H1 (cell line): ENCODE measurements at regions not wholly inside any gene's neighbourhood (a gene's known extent, or its start where the extent isn't known, plus 50 kb on each side); places are given as distances from the start of the nearest gene placed in this dataset.

Source experiments
- CTCF ChIA-PET: fragments of 300-600 bp; sonication (Branson Sonifier 250); formaldehyde crosslinking; loops from one replicate; lab custom pipeline; 2021; ENCODE audit not compliant: partially characterized antibody; lab: Charles Lee
- POLR2A ChIA-PET: fragments of 300-600 bp; sonication (Branson Sonifier 250); formaldehyde crosslinking; loops from one replicate; lab custom pipeline; 2021; ENCODE audit warnings: inconsistent platforms; ENCODE audit not compliant: partially characterized antibody; lab: Charles Lee
- DNase-seq, 2 experiments: peaks; one replicate each; pipeline versions ENCODE4 v3.0.0 to v3.0.0-alpha.2; 2010 to 2022; ENCODE audit warnings: low spot score in 2 of 2, low read depth in 1 of 2, mixed read lengths in 1 of 2
- FAIRE-seq: peaks from 2 replicates; lab custom pipeline; 2011; peaks lifted over from hg19 to GRCh38; lab: Jason Lieb, UNC
- H2AFZ ChIP-seq: 2 replicates; pipeline ENCODE4 v1.8.1; 2012; ENCODE audit warnings: low read length, inconsistent platforms
- H2AK5ac ChIP-seq: 2 replicates; pipeline ENCODE4 v1.6.1; 2013; ENCODE audit warnings: low read depth, low read length
- H2BK120ac ChIP-seq: replicated peaks from 2 replicates; pipeline ENCODE3; 2013; ENCODE audit warnings: low read depth, low read length, inconsistent platforms
- H2BK12ac ChIP-seq: 2 replicates; pipeline ENCODE4 v1.6.1; 2013; ENCODE audit warnings: low read depth, low read length
- H2BK15ac ChIP-seq: 2 replicates; pipeline ENCODE4 v1.6.1; 2013; ENCODE audit warnings: low read length
- H2BK20ac ChIP-seq: 2 replicates; pipeline ENCODE4 v1.6.1; 2013; ENCODE audit warnings: low read length
- H2BK5ac ChIP-seq: 2 replicates; pipeline ENCODE4 v1.6.1; 2013; ENCODE audit warnings: low read depth, low read length
- H3K14ac ChIP-seq: 2 replicates; pipeline ENCODE4 v1.6.1; 2013; ENCODE audit warnings: inconsistent platforms; ENCODE audit not compliant: insufficient read length
- H3K18ac ChIP-seq: 2 replicates; pipeline ENCODE4 v1.6.1; 2013; ENCODE audit warnings: low read length; ENCODE audit errors: extremely low read depth
- H3K23ac ChIP-seq: 2 replicates; pipeline ENCODE4 v1.6.1; 2013; ENCODE audit warnings: inconsistent platforms; ENCODE audit not compliant: insufficient read length
- H3K23me2 ChIP-seq: 2 replicates; pipeline ENCODE4 v1.6.1; 2013; ENCODE audit warnings: low read depth, low read length
- H3K27ac ChIP-seq: 2 replicates; pipeline ENCODE4 v1.6.1; 2011; ENCODE audit warnings: low read depth, low read length, inconsistent platforms
- H3K27me3 ChIP-seq, 4 experiments: replicated peaks in 1 of 4; 1 replicate in 1 of 4; 2 replicates in 3 of 4; pipeline versions ENCODE4 v1.6.1 to v1.8.1; 2011 to 2013; ENCODE audit warnings: low read length in 3 of 4, mild to moderate bottlenecking in 3 of 4, inconsistent platforms in 2 of 4, mixed read lengths in 2 of 4, moderate library complexity in 1 of 4; ENCODE audit not compliant: control insufficient read depth in 3 of 4, insufficient read depth in 3 of 4; ENCODE audit errors: extremely low read depth in 1 of 4
- H3K36me3 ChIP-seq, 4 experiments: 2 replicates each; pipeline versions ENCODE4 v1.6.1 to v1.8.1; 2011 to 2013; ENCODE audit warnings: mild to moderate bottlenecking in 4 of 4, low read length in 3 of 4, moderate library complexity in 2 of 4, control low read depth in 1 of 4, inconsistent platforms in 1 of 4; ENCODE audit not compliant: insufficient read depth in 4 of 4, control insufficient read depth in 2 of 4
- H3K4ac ChIP-seq: replicated peaks from 2 replicates; pipeline ENCODE3; 2013; ENCODE audit warnings: low read length, low read depth, mixed read lengths, inconsistent platforms; ENCODE audit not compliant: insufficient read length
- H3K4me1 ChIP-seq, 4 experiments: replicated peaks in 1 of 4; 1 replicate in 1 of 4; 2 replicates in 3 of 4; pipeline versions ENCODE4 v1.6.1 to v1.8.1; 2011 to 2013; ENCODE audit warnings: low read length in 3 of 4, inconsistent platforms in 2 of 4, mixed read lengths in 1 of 4; ENCODE audit not compliant: insufficient read depth in 4 of 4, control insufficient read depth in 3 of 4
- H3K4me2 ChIP-seq, 2 experiments: 2 replicates each; pipeline versions ENCODE4 v1.6.1 to v1.8.1; 2011 to 2013; ENCODE audit warnings: low read depth in 2 of 2, low read length in 2 of 2, control low read depth in 1 of 2, inconsistent platforms in 1 of 2, mild to moderate bottlenecking in 1 of 2; ENCODE audit not compliant: insufficient read depth in 1 of 2
- H3K4me3 ChIP-seq, 4 experiments: fragments of 200-600, 300-600 bp in 1 of 4; sonication (generic), shearing (Covaris generic), sonication (Bioruptor Twin) in 1 of 4; 2 replicates each; pipeline versions ENCODE4 v1.5.1 to v1.8.1; 2011 to 2016; ENCODE audit warnings: low read length in 4 of 4, low read depth in 3 of 4, control low read depth in 2 of 4, inconsistent platforms in 2 of 4, mild to moderate bottlenecking in 2 of 4, mixed read lengths in 1 of 4, moderate library complexity in 1 of 4; ENCODE audit not compliant: insufficient read depth in 2 of 4; ENCODE audit errors: extremely low read depth in 1 of 4
- H3K56ac ChIP-seq: replicated peaks from 2 replicates; pipeline ENCODE3; 2013; ENCODE audit warnings: low read depth, mild to moderate bottlenecking, mixed read lengths, low read length, inconsistent platforms; ENCODE audit not compliant: insufficient read length
- H3K79me1 ChIP-seq: 2 replicates; pipeline ENCODE4 v1.6.1; 2013; ENCODE audit warnings: low read depth, low read length, control low read depth
- H3K79me2 ChIP-seq, 2 experiments: 2 replicates each; pipeline versions ENCODE4 v1.6.1 to v1.8.1; 2012 to 2013; ENCODE audit warnings: low read length in 2 of 2, mild to moderate bottlenecking in 2 of 2, inconsistent platforms in 1 of 2; ENCODE audit not compliant: insufficient read depth in 2 of 2, control insufficient read depth in 1 of 2
- H3K9ac ChIP-seq, 4 experiments: replicated peaks in 1 of 4; 1 replicate in 1 of 4; 2 replicates in 3 of 4; pipeline versions ENCODE4 v1.6.1 to v1.8.1; 2011 to 2013; ENCODE audit warnings: low read depth in 3 of 4, low read length in 3 of 4, control low read depth in 2 of 4, mild to moderate bottlenecking in 2 of 4, moderate library complexity in 2 of 4, inconsistent platforms in 1 of 4; ENCODE audit errors: extremely low read depth in 1 of 4
- H3K9me3 ChIP-seq, 2 experiments: 2 replicates each; pipeline versions ENCODE4 v1.6.1 to v1.8.1; 2012 to 2013; ENCODE audit warnings: mild to moderate bottlenecking in 2 of 2, moderate library complexity in 2 of 2, control low read depth in 1 of 2, inconsistent platforms in 1 of 2, low read depth in 1 of 2, low read length in 1 of 2, mixed read lengths in 1 of 2; ENCODE audit not compliant: insufficient read depth in 2 of 2
- H4K20me1 ChIP-seq, 2 experiments: replicated peaks in 1 of 2; 2 replicates each; pipeline versions ENCODE3 to v1.8.1; 2011 to 2013; ENCODE audit warnings: inconsistent platforms in 2 of 2, low read length in 2 of 2, mild to moderate bottlenecking in 1 of 2; ENCODE audit not compliant: insufficient read depth in 2 of 2, control insufficient read depth in 1 of 2
- H4K5ac ChIP-seq: 2 replicates; pipeline ENCODE4 v1.6.1; 2013; ENCODE audit warnings: low read length, low read depth, mixed read lengths, inconsistent platforms; ENCODE audit not compliant: insufficient read length
- H4K8ac ChIP-seq: 2 replicates; pipeline ENCODE4 v1.8.0; 2013; ENCODE audit warnings: mild to moderate bottlenecking, moderate library complexity, low read length, inconsistent platforms; ENCODE audit not compliant: insufficient read depth; ENCODE audit errors: extremely low read depth
- H4K91ac ChIP-seq: replicated peaks from 2 replicates; pipeline ENCODE3; 2013; ENCODE audit warnings: low read length, mixed read lengths, inconsistent platforms; ENCODE audit not compliant: insufficient read length
- ASH2L ChIP-seq: fragments of 200-600, 300-600 bp; sonication (generic); IDR thresholded peaks from one replicate; pipeline ENCODE4 v1.7.1; 2017; ENCODE audit warnings: low read length
- CTBP2 ChIP-seq: IDR thresholded peaks from 2 replicates; pipeline ENCODE4 v1.7.0; 2011; ENCODE audit warnings: borderline replicate concordance, mild to moderate bottlenecking, moderate library complexity, mixed read lengths, low read length; ENCODE audit not compliant: insufficient read depth, insufficient read length
- HDAC2 ChIP-seq, 2 experiments: fragments of 300-600 bp in 1 of 2; sonication (generic) in 1 of 2; IDR thresholded peaks; 2 replicates each; pipeline ENCODE4 v1.6.1; 2011 to 2012; ENCODE audit warnings: low read depth in 2 of 2, low read length in 2 of 2, mild to moderate bottlenecking in 2 of 2, moderate library complexity in 2 of 2, borderline replicate concordance in 1 of 2, inconsistent platforms in 1 of 2
- HDAC6 ChIP-seq: IDR thresholded peaks from one replicate; pipeline ENCODE4 v1.7.1; 2012; ENCODE audit warnings: low read depth, mild to moderate bottlenecking, inconsistent platforms, low read length, moderate library complexity
- KDM4A ChIP-seq: IDR thresholded peaks from one replicate; pipeline ENCODE4 v1.7.1; 2012; ENCODE audit warnings: low read depth, mild to moderate bottlenecking, moderate library complexity, low read length, inconsistent platforms; ENCODE audit not compliant: severe bottlenecking
- MAX ChIP-seq: IDR thresholded peaks from 2 replicates; pipeline ENCODE4 v1.6.1; 2012; ENCODE audit warnings: inconsistent platforms
- NRF1 ChIP-seq: IDR thresholded peaks from 2 replicates; pipeline ENCODE4 v1.6.1; 2011; ENCODE audit warnings: mild to moderate bottlenecking, low read depth, low read length, improper control_type of control experiment
- POLR2AphosphoS5 ChIP-seq: IDR thresholded peaks from 2 replicates; pipeline ENCODE4 v1.6.1; 2011; ENCODE audit warnings: low read depth, low read length
- RBBP5 ChIP-seq: IDR thresholded peaks from 2 replicates; pipeline ENCODE4 v1.7.1; 2012; ENCODE audit warnings: low read depth, mild to moderate bottlenecking, inconsistent platforms, low read length, moderate library complexity, borderline replicate concordance
- SIN3A ChIP-seq, 2 experiments: IDR thresholded peaks in 1 of 2; conservative IDR thresholded peaks in 1 of 2; 2 replicates each; pipeline ENCODE4 v1.6.1; 2011 to 2012; ENCODE audit warnings: low read length in 2 of 2, improper control_type of control experiment in 1 of 2, low read depth in 1 of 2, mild to moderate bottlenecking in 1 of 2
- SIRT6 ChIP-seq: IDR thresholded peaks from one replicate; pipeline ENCODE4 v1.7.1; 2012; ENCODE audit warnings: low read length, inconsistent platforms
- SRF ChIP-seq: IDR thresholded peaks from 2 replicates; pipeline ENCODE4 v1.6.1; 2011; ENCODE audit warnings: mild to moderate bottlenecking, low read depth, low read length, moderate library complexity
- TBP ChIP-seq: IDR thresholded peaks from 2 replicates; pipeline ENCODE4 v1.6.1; 2011; ENCODE audit warnings: low read depth, low read length, improper control_type of control experiment
- TCF12 ChIP-seq: IDR thresholded peaks from 2 replicates; pipeline ENCODE4 v1.6.1; 2011; ENCODE audit warnings: low read depth, mild to moderate bottlenecking, low read length
- WGBS, 2 experiments: shearing (Covaris generic) in 1 of 2; methylation state at CpG; one replicate each; pipeline versions ENCODE4 v1.1.6 to v1.1.7; 2013 to 2015; ENCODE audit warnings: low lambda C conversion rate in 2 of 2, mixed read lengths in 2 of 2, inconsistent platforms in 1 of 2, low coverage in 1 of 2, missing lambda C conversion rate in 1 of 2; ENCODE audit not compliant: insufficient replicate concordance in 2 of 2, insufficient coverage in 1 of 2, insufficient read length in 1 of 2; ENCODE audit errors: extremely low coverage in 1 of 2, missing lambda C conversion rate in 1 of 2; 5-methylcytosine and 5-hydroxymethylcytosine counted together

GRCh38 chr15:72890043-72890442, 106.5 kb upstream of the ADPGK start:
- DNase-seq (no peak), FAIRE-seq (no peak)
- Histone ChIP-seq H4K91ac (no peak overlapping the region), H3K79me1 (no peaks in the 10 kb centered on the region), H4K5ac (no peak overlapping the region), H3K4me2 (no peak overlapping the region), H2BK5ac (no peak overlapping the region), H2BK15ac (no peak overlapping the region), H3K27ac (no peak overlapping the region), H3K36me3 (no peaks in the 10 kb centered on the region), H3K56ac (no peak overlapping the region), H3K4me3 (no peak overlapping the region), H2BK120ac (no peak overlapping the region), H3K23me2 (no peaks in the 10 kb centered on the region), H2AK5ac (no peak overlapping the region), H3K4ac (no peak overlapping the region), H3K18ac (no peak overlapping the region), H2BK20ac (no peak overlapping the region), H3K14ac (no peak overlapping the region), H4K8ac (no peak overlapping the region), H2BK12ac (no peak overlapping the region), H4K20me1 (no peaks in the 10 kb centered on the region), H3K27me3 (no peaks in the 10 kb centered on the region), H3K9ac (no peak overlapping the region), H3K23ac (no peak overlapping the region), H2AFZ (no peak overlapping the region), H3K79me2 (no peaks in the 10 kb centered on the region), H3K4me1 (no peaks in the 10 kb centered on the region), H3K9me3 (no peaks in the 10 kb centered on the region)
- ChIA-PET CTCF (interaction anchor here (0.6 to 1.2 kb wide), 3 partner anchors 10 to 1989 kb away, joined by 3 to 4 read pairs (median 3); no protein-coding TSS in a partner anchor), POLR2A (no interaction called here)
- 84% methylated on average over 12 of the region's 12 CpGs; no CpG with 5 or more reads in 1 of the 2 experiments for WGBS, 2 experiments
- TF ChIP-seq SRF: no peak
- TF ChIP-seq POLR2AphosphoS5: no peak
- TF ChIP-seq NRF1: no peak
- no peak for TF ChIP-seq TBP
- no peak for TF ChIP-seq SIRT6
- no peak for TF ChIP-seq HDAC6
- TF ChIP-seq TCF12: no peak
- TF ChIP-seq HDAC2 (IDR thresholded peaks at IDR 0.05; ENCODE audit: borderline replicate concordance in 1 of 2, low read depth in 2 of 2, low read length in 2 of 2): no peak
- no peak for TF ChIP-seq MAX
- no peak for TF ChIP-seq ASH2L
- TF ChIP-seq SIN3A (conservative IDR thresholded peaks at IDR 0.05 in 1 of 2, IDR thresholded peaks at IDR 0.05 in 1 of 2; ENCODE audit: low read depth in 1 of 2, low read length in 2 of 2): no peak
- no peak for TF ChIP-seq RBBP5
- no peak for TF ChIP-seq CTBP2
- TF ChIP-seq KDM4A: no peak
